ENCODE measurements at regions not wholly inside any gene's neighbourhood (a gene's known extent, or its start where the extent isn't known, plus 50 kb on each side); places are given as distances from the start of the nearest gene placed in this dataset.
"Not testable (repeated sequence)": the region's sequence is repeated elsewhere in the genome, so short reads cannot be mapped to it uniquely, and the experiment has no call there.

DNA sequence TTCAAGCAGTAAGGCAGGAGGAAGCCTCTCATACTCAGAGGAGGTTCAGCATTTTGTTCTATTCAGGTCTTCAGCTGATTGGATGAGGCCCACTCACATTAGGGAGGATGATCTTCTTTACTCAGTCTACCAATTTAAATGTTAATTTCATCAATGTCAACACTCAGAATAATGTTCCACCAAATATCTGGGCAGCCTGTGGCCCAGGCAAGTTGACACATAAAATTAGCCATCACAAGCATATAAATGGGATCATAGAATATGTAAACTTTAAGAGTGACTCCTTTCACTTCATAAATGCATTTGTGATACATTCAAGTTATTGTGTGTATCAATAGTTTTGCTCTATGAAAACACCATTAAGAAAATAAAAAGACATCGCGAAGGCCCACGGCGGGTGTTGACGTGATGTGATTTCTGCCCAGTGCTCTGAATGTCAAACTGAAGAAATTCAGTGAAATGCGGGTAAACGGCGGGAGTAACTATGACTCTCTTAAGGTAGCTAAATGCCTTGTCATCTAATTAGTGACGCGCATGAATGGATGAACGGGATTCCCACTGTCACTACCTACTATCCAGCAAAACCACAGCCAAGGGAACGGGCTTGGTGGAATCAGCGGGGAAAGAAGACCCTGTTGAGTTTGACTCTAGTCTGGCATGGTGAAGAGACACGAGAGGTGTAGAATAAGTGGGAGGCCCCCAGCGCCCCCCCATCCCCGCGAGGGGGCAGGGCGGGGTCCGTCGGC is 536.1 kb upstream of the AUTS2 start:
- intact Hi-C loops (cut with DNase I): no loop called here
- no peaks in the 10 kb centered on the region for H3K9me3 ChIP-seq
- no peaks in the 10 kb centered on the region for H3K36me3 ChIP-seq
- H3K4me1 ChIP-seq: no peaks in the 10 kb centered on the region
- no peak overlapping the region for H3K27ac ChIP-seq
- ATAC-seq (no peak), DNase-seq (no peak)
- TF ChIP-seq, protein P1, sequence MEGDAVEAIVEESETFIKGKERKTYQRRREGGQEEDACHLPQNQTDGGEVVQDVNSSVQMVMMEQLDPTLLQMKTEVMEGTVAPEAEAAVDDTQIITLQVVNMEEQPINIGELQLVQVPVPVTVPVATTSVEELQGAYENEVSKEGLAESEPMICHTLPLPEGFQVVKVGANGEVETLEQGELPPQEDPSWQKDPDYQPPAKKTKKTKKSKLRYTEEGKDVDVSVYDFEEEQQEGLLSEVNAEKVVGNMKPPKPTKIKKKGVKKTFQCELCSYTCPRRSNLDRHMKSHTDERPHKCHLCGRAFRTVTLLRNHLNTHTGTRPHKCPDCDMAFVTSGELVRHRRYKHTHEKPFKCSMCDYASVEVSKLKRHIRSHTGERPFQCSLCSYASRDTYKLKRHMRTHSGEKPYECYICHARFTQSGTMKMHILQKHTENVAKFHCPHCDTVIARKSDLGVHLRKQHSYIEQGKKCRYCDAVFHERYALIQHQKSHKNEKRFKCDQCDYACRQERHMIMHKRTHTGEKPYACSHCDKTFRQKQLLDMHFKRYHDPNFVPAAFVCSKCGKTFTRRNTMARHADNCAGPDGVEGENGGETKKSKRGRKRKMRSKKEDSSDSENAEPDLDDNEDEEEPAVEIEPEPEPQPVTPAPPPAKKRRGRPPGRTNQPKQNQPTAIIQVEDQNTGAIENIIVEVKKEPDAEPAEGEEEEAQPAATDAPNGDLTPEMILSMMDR (IDR thresholded peaks at IDR 0.05): no peak
- H3K4me3 ChIP-seq: no peak overlapping the region
- no peaks in the 10 kb centered on the region for H3K27me3 ChIP-seq (ENCODE audit: low read depth)

DNA sequence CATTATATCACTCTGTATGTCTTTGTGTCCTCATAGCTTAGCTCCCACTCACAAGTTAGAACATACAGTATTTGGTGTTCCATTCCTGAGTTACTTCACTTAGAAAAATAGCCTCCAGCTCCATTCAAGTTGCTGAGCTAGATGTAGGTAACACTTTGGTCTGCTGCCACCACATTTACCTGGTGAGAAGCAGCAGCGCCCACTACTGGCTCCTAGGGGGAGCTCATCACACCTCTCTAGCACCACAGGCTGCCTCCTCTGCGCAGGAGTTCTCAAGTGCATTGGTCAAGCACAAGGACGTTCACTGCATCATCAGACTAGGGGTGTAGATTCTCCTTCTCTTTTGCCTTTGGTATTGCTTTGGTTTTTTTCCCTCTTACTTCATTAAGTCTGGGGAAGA is 530.9 kb upstream of the AUTS2 start:
- Histone ChIP-seq H3K27ac (no peak overlapping the region), H3K36me3 (no peaks in the 10 kb centered on the region), H3K27me3 (ENCODE audit: low read depth) (no peaks in the 10 kb centered on the region), H3K4me1 (no peaks in the 10 kb centered on the region), H3K9me3 (no peaks in the 10 kb centered on the region), H3K4me3 (no peak overlapping the region)
- TF ChIP-seq, protein P1 (IDR thresholded peaks at IDR 0.05): peak; percentile 36
- DNase-seq (peak; percentile 57), ATAC-seq (peak; percentile 44 to 61)
- intact Hi-C loops (cut with DNase I): no loop called here

DNA sequence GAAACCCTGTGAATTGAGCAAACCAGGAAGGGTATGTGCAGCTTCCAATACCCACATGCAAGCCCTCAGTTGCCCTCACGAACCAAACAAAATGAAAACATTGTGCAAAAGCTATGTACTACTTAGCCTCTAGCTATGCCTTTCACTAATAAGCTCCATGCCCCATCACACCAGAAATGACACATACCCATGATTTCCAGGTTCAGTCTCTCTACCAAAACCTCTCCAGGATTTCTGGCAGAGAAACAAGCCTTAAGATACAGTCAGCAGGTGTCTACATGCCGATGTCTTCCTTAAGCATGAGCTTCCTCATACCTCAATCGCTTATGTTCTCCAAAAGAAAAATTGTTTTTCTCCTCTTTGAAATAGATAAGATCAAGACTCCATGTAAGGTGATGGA is 527.8 kb upstream of the AUTS2 start:
- Histone ChIP-seq H3K36me3 (no peaks in the 10 kb centered on the region), H3K27me3 (ENCODE audit: low read depth) (no peaks in the 10 kb centered on the region), H3K27ac (no peak overlapping the region), H3K4me3 (no peak overlapping the region), H3K4me1 (no peaks in the 10 kb centered on the region), H3K9me3 (no peaks in the 10 kb centered on the region)
- ATAC-seq (no peak), DNase-seq (no peak)
- TF ChIP-seq, protein P1 (IDR thresholded peaks at IDR 0.05): no peak
- intact Hi-C loops (cut with DNase I): no loop called here

DNA sequence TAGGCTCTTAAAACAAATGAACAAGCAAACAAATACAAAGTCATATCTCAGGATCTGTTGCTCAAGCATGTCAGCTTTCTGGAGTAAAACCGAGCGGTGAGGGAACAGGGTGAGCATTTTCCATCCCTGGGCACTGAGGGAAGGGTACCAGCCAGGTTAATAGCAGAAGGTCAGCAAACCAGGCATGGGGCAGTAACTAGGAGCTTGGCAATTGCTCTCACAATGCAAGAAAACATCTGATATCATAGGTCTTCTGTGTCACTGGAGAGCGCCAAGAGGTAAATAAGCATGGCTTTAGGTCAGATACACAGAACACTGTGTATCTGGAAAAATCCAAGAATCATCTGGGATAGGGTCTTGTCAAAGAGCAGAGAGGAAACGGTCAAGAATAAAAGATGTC is 521.7 kb upstream of the AUTS2 start:
- no peak for DNase-seq
- intact Hi-C loops (cut with DNase I): no loop called here
- no peaks in the 10 kb centered on the region for H3K9me3 ChIP-seq
- TF ChIP-seq, protein P1 (IDR thresholded peaks at IDR 0.05): no peak
- no peaks in the 10 kb centered on the region for H3K36me3 ChIP-seq
- no peak overlapping the region for H3K27ac ChIP-seq
- no peak overlapping the region for H3K4me3 ChIP-seq
- no peak for ATAC-seq
- H3K27me3 ChIP-seq (ENCODE audit: low read depth): no peaks in the 10 kb centered on the region
- H3K4me1 ChIP-seq: peaks cover 8% of the 10 kb centered on the region

DNA sequence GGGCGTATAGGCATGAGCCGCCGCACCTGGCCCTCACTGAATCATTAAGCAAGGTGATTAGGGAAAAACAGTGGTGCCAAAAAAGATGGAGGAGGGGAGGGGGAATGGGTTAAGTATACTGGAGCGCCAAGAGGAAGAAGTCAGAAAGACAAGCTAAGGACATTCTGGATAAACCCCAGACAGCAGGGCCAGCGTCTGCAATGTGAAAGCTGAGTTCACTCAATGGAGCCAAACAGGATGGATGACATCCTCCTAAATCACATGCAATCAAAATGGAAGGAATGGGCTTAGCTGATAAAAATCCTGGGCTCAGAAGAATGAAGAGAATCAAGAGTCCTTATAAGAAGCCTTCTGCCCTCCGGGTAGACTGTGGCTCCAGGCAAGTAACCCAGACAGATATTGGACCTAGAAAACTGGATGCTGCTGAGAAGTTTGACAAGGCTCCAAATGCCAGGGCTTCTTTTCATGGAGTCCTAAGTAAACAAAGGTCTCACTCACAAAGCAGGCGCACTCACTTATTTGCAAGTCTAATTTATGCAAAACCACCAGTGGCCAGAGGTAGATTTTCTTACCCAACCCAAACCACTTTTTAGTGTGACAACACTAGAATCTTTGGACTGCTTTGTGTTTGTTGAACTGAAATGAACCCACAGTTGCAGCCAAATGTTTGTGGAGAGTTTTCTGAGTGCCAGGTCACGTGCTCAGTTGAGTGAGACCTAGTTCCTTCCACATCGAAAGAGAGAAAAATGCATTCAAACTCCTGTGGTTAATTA is 519.1 kb upstream of the AUTS2 start:
- no peaks in the 10 kb centered on the region for H3K9me3 ChIP-seq
- no peak for DNase-seq
- intact Hi-C loops (cut with DNase I): no loop called here
- no peaks in the 10 kb centered on the region for H3K27me3 ChIP-seq (ENCODE audit: low read depth)
- H3K4me1 ChIP-seq: peaks cover 8% of the 10 kb centered on the region
- ATAC-seq: peak; percentile 39 to 52
- no peak overlapping the region for H3K27ac ChIP-seq
- H3K36me3 ChIP-seq: no peaks in the 10 kb centered on the region
- no peak overlapping the region for H3K4me3 ChIP-seq
- TF ChIP-seq, protein P1 (IDR thresholded peaks at IDR 0.05): no peak

DNA sequence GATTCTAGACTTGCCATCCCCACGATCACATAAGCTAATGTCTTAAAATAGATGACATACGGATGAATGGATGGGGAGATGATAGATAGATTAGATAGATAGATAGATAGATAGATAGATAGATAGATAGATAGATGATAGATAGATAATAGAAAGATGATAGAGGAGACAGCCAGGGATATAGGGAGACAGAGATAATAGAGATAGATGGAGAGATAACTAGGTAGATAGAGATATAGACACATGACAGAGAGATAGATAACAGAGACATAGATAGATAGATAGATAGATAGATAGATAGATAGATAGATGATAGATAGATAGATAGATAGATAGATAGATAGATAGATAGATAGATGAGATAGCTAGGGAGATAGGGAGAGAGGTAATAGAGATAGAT is 511.0 kb upstream of the AUTS2 start:
- H3K27ac ChIP-seq; intact Hi-C loops (cut with DNase I); H3K9me3 ChIP-seq; ATAC-seq; H3K27me3 ChIP-seq (ENCODE audit: low read depth); H3K4me1 ChIP-seq; H3K4me3 ChIP-seq; H3K36me3 ChIP-seq; DNase-seq: not testable (repeated sequence)

All from lower lobe of right lung (tissue), 2 donors.